K562 (cell line): ENCODE measurements at regions not wholly inside any gene's neighbourhood (a gene's known extent, or its start where the extent isn't known, plus 50 kb on each side); places are given as distances from the start of the nearest gene placed in this dataset.
"Not testable (repeated sequence)": the region's sequence is repeated elsewhere in the genome, so short reads cannot be mapped to it uniquely, and the experiment has no call there.

Source experiments
- ATAC-seq: fragments of 200-7000 bp; cut with Tn5 transposase; 3 replicates; pipeline ENCODE4 v1.9.1; 2020; ENCODE audit warnings: moderate library complexity
- BruUV-seq: library from RNA; stranded (reverse); fragments of 400-500 nt; replicated peaks from 2 replicates; lab custom pipeline; 2021; lab: Mats Ljungman, UMichigan
- CTCF ChIA-PET: fragments of 300-600 bp; formaldehyde crosslinking; extraction: SDS; loops from one replicate; lab custom pipeline; 2021; ENCODE audit warnings: low intra/inter-chr PET ratio; lab: Yijun Ruan, JAX
- POLR2A ChIA-PET: fragments of 300-600, 350-650 bp; sonication (Branson Sonifier 250); formaldehyde crosslinking; extraction: SDS; loops from one replicate; lab custom pipeline; 2021; ENCODE audit warnings: antibody characterized with exemption, inconsistent platforms; lab: Yijun Ruan, JAX
- DNase-seq, 4 experiments: peaks; one replicate each; pipeline versions ENCODE4 v3.0.0 to v3.0.0-alpha.2; 2011 to 2018; ENCODE audit warnings: low spot score in 3 of 4, mixed read lengths in 3 of 4; ENCODE audit errors: extremely low read depth in 1 of 4
- FAIRE-seq: peaks from 2 replicates; lab custom pipeline; 2011; peaks lifted over from hg19 to GRCh38; lab: Jason Lieb, UNC
- H2AFZ ChIP-seq: 2 replicates; pipeline ENCODE4 v1.6.0; 2011; ENCODE audit warnings: low read depth, low read length, control low read depth, inconsistent platforms
- H3K27ac ChIP-seq: fragments of 200-600 bp; 3 replicates; pipeline ENCODE4 v1.8.0; 2011; ENCODE audit warnings: low read depth, mild to moderate bottlenecking, control low read depth, inconsistent platforms, low read length, moderate library complexity, mixed read lengths; ENCODE audit errors: extremely low read depth
- H3K27me3 ChIP-seq, 2 experiments: fragments of 300-600 bp in 1 of 2; 2 replicates in 1 of 2; 3 replicates in 1 of 2; pipeline versions ENCODE4 v1.6.0 to v1.8.0; 2011; ENCODE audit warnings: inconsistent platforms in 2 of 2, low read length in 2 of 2, mild to moderate bottlenecking in 1 of 2, mixed read lengths in 1 of 2, moderate library complexity in 1 of 2; ENCODE audit not compliant: control insufficient read depth in 2 of 2, insufficient read depth in 2 of 2
- H3K36me3 ChIP-seq: fragments of 300-600 bp; 3 replicates; pipeline ENCODE4 v1.8.0; 2011; ENCODE audit warnings: mild to moderate bottlenecking, low read length, inconsistent platforms; ENCODE audit not compliant: control insufficient read depth, insufficient read depth
- H3K4me1 ChIP-seq, 2 experiments: fragments of 200-600 bp in 1 of 2; replicated peaks in 1 of 2; 2 replicates in 1 of 2; 3 replicates in 1 of 2; pipeline versions ENCODE4 v1.5.1 to v1.8.0; 2011; ENCODE audit warnings: inconsistent platforms in 2 of 2, low read length in 2 of 2, mild to moderate bottlenecking in 1 of 2, mixed read lengths in 1 of 2, moderate library complexity in 1 of 2; ENCODE audit not compliant: control insufficient read depth in 2 of 2, insufficient read depth in 2 of 2
- H3K4me2 ChIP-seq: 2 replicates; pipeline ENCODE4 v1.6.1; 2011; ENCODE audit warnings: low read length, control low read depth, inconsistent platforms, mixed read lengths; ENCODE audit not compliant: insufficient read depth
- H3K4me3 ChIP-seq: fragments of 200-600 bp; sonication (generic), shearing (Covaris generic); 2 replicates; pipeline ENCODE4 v1.5.1; 2016; ENCODE audit warnings: control low read depth, inconsistent platforms
- H3K79me2 ChIP-seq: fragments of 200-600 bp; 3 replicates; pipeline ENCODE4 v1.8.0; 2011; ENCODE audit warnings: low read length, inconsistent platforms; ENCODE audit not compliant: control insufficient read depth, insufficient read depth
- H3K9ac ChIP-seq, 2 experiments: 2 replicates each; pipeline versions ENCODE4 v1.6.0 to v1.6.1; 2011; ENCODE audit warnings: low read depth in 2 of 2, low read length in 2 of 2, control low read depth in 1 of 2, inconsistent platforms in 1 of 2, mild to moderate bottlenecking in 1 of 2, mixed read lengths in 1 of 2; ENCODE audit not compliant: insufficient read depth in 1 of 2
- H3K9me1 ChIP-seq: one replicate; pipeline ENCODE4 v1.6.0; 2011; ENCODE audit warnings: inconsistent platforms, mild to moderate bottlenecking, low read length, moderate library complexity; ENCODE audit not compliant: control insufficient read depth, insufficient read depth
- H3K9me3 ChIP-seq: replicated peaks from 2 replicates; pipeline ENCODE4 v1.5.1; 2011; ENCODE audit warnings: low read depth, low read length, inconsistent platforms; ENCODE audit not compliant: control insufficient read depth, insufficient read depth
- H4K20me1 ChIP-seq: replicated peaks from 2 replicates; pipeline ENCODE4 v1.6.1; 2011; ENCODE audit warnings: low read length, inconsistent platforms, mixed read lengths; ENCODE audit not compliant: control insufficient read depth, insufficient read depth
- E2F6 ChIP-seq, 2 experiments: IDR thresholded peaks; 2 replicates each; pipeline ENCODE4 v1.6.1; 2011; ENCODE audit warnings: borderline replicate concordance in 1 of 2, control low read depth in 1 of 2, low read depth in 1 of 2, low read length in 1 of 2, mild to moderate bottlenecking in 1 of 2, mixed read lengths in 1 of 2, moderate library complexity in 1 of 2; ENCODE audit not compliant: insufficient read depth in 1 of 2, insufficient read length in 1 of 2, poor library complexity in 1 of 2, severe bottlenecking in 1 of 2; ENCODE audit errors: extremely low read depth in 1 of 2
- EP400 ChIP-seq: fragments of 450-650 bp; IDR thresholded peaks from 2 replicates; pipeline ENCODE4 v1.6.1; 2017; ENCODE audit warnings: antibody characterized with exemption, mild to moderate bottlenecking, moderate library complexity
- FOXK2 ChIP-seq, 2 experiments: fragments of 450-650 bp; IDR thresholded peaks in 1 of 2; conservative IDR thresholded peaks in 1 of 2; 2 replicates each; pipeline ENCODE4 v1.6.1; 2016; ENCODE audit warnings: low read depth in 2 of 2, mild to moderate bottlenecking in 1 of 2
- MGA ChIP-seq: fragments of 450-650 bp; IDR thresholded peaks from 2 replicates; pipeline ENCODE4 v1.6.1; 2016; ENCODE audit warnings: mild to moderate bottlenecking, moderate library complexity
- MNT ChIP-seq, 2 experiments: fragments of 450-650 bp; conservative IDR thresholded peaks; 2 replicates each; pipeline ENCODE4 v1.6.1; 2017; ENCODE audit warnings: mild to moderate bottlenecking in 2 of 2, moderate library complexity in 2 of 2
- TAF9B ChIP-seq: fragments of 450-650 bp; IDR thresholded peaks from 2 replicates; pipeline ENCODE4 v1.6.1; 2018; ENCODE audit warnings: mild to moderate bottlenecking; ENCODE audit not compliant: partially characterized antibody
- WGBS: fragments of 100-300 bp; shearing (Covaris generic); methylation state at CpG from one replicate; pipeline ENCODE4 v1.1.6; 2016; ENCODE audit warnings: low coverage, mixed read lengths; ENCODE audit not compliant: insufficient coverage; ENCODE audit errors: missing lambda C conversion rate; 5-methylcytosine and 5-hydroxymethylcytosine counted together
- in situ Hi-C: fragments of 300-500 bp; cut with MboI; formaldehyde crosslinking; loops from 4 replicates; pipeline ENCODE4 v1.15.0; 2018; ENCODE audit warnings: inconsistent platforms, mixed read lengths
- intact Hi-C: fragments of 100-400 bp; cut with micrococcal nuclease; formaldehyde crosslinking; loops from 2 replicates; pipeline ENCODE4 v1.14.2; 2022

DNA sequence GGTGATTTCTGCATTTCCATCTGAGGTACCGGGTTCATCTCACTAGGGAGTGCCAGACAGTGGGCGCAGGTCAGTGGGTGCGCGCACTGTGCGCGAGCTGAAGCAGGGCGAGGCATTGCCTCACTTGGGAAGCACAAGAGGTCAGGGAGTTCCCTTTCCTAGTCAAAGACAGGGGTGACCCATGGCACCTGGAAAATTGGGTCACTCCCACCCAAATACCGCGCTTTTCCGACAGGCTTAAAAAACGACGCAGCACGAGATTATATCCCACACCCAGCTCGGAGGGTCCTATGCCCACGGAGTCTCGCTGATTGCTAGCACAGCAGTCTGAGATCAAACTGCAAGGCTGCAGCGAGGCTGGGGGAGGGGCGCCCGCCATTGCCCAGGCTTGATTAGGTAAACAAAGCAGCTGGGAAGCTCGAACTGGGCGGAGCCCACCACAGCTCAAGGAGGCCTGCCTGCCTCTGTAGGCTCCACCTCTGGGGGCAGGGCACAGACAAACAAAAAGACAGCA lies 90.6 kb downstream of the CMAS start:
- Histone ChIP-seq H3K9ac (peak overlapping the region in 1 of 2 experiments; percentile 52; a peak in 1 of 4 replicates), H3K4me3 (peak overlapping the region; percentile 27), H2AFZ (peak overlapping the region; percentile 91), H3K4me2 (peak overlapping the region; percentile 60)
- DNase-seq, result peak in 1 of 4 experiments; percentile 6
- WGBS, result 0% methylated on average over 9 of the region's 21 CpGs
- H3K4me1 ChIP-seq, H3K9me1 ChIP-seq, H3K27me3 ChIP-seq, CTCF ChIA-PET, BruUV-seq, H3K36me3 ChIP-seq, intact Hi-C loops, ATAC-seq, H3K79me2 ChIP-seq, H4K20me1 ChIP-seq, H3K27ac ChIP-seq, FAIRE-seq, in situ Hi-C loops, H3K9me3 ChIP-seq: not testable (repeated sequence)
- TF ChIP-seq MGA, result peak; percentile 53; the same call in 1 of the 2 replicates
- TF ChIP-seq MNT (conservative IDR thresholded peaks at IDR 0.05), result 0 out of 4 replicates have a peak, but pooled peaks of 1 of the 2 experiments have one; percentile 23
- TF ChIP-seq FOXK2 (conservative IDR thresholded peaks at IDR 0.05 in 1 of 2, IDR thresholded peaks at IDR 0.05 in 1 of 2; ENCODE audit: low read depth in 2 of 2), result peak; percentile 49 to 61; a peak in 2 of 4 replicates
- peak; percentile 16 for TF ChIP-seq TAF9B
- peak; percentile 29; the same call in 1 of the 2 replicates for TF ChIP-seq EP400
- peak in 1 of 2 experiments; percentile 28 for TF ChIP-seq E2F6 (IDR thresholded peaks at IDR 0.05; ENCODE audit: borderline replicate concordance in 1 of 2, extremely low read depth in 1 of 2, insufficient read depth in 1 of 2, insufficient read length in 1 of 2, low read depth in 1 of 2, low read length in 1 of 2, poor library complexity in 1 of 2, severe bottlenecking in 1 of 2)
- POLR2A ChIA-PET, result interaction anchor here (0.6 kb wide), 1 partner anchor 488 kb away, joined by 3 read pairs; the partner anchor contains the start of gene ETNK1
